NT2/D1 (cell line): ENCODE measurements at regions not wholly inside any gene's neighbourhood (a gene's known extent, or its start where the extent isn't known, plus 50 kb on each side); places are given as distances from the start of the nearest gene placed in this dataset.

Experiments
- DNase-seq: peaks from one replicate; pipeline ENCODE4 v3.0.0-alpha.2; 2011; ENCODE audit warnings: low read depth, low spot score
- H3K27me3 ChIP-seq: 2 replicates; pipeline ENCODE4 v1.6.0; 2011; ENCODE audit warnings: mild to moderate bottlenecking; ENCODE audit not compliant: insufficient read length, insufficient read depth
- H3K36me3 ChIP-seq: 2 replicates; pipeline ENCODE4 v1.6.1; 2011; ENCODE audit warnings: mild to moderate bottlenecking, low read length, mixed read lengths; ENCODE audit not compliant: insufficient read depth, insufficient read length
- H3K4me1 ChIP-seq: 2 replicates; pipeline ENCODE4 v1.5.1; 2011; ENCODE audit not compliant: insufficient read depth, insufficient read length
- H3K4me3 ChIP-seq: 2 replicates; pipeline ENCODE4 v1.5.1; 2011; ENCODE audit warnings: low read depth; ENCODE audit not compliant: insufficient read length
- H3K9ac ChIP-seq: 2 replicates; pipeline ENCODE4 v1.6.0; 2011; ENCODE audit warnings: low read depth; ENCODE audit not compliant: insufficient read length
- H3K9me3 ChIP-seq: 2 replicates; pipeline ENCODE4 v1.5.1; 2011; ENCODE audit warnings: mild to moderate bottlenecking, low read length; ENCODE audit not compliant: insufficient read depth
- SUZ12 ChIP-seq: IDR thresholded peaks from 2 replicates; pipeline ENCODE4 v1.6.1; 2011; ENCODE audit not compliant: insufficient read length, insufficient read depth; ENCODE audit errors: extremely low read depth
- YY1 ChIP-seq: IDR thresholded peaks from 2 replicates; pipeline ENCODE4 v1.6.1; 2011; ENCODE audit not compliant: insufficient read length, insufficient read depth
- ZNF274 ChIP-seq: IDR thresholded peaks from 2 replicates; pipeline ENCODE4 v1.6.1; 2011; ENCODE audit warnings: mild to moderate bottlenecking, low read depth, low read length

- no peak overlapping the region for H3K4me3 ChIP-seq
- TF ChIP-seq ZNF274 = no peak
- no peak for TF ChIP-seq SUZ12
- TF ChIP-seq YY1 = no peak
- no peaks in the 10 kb centered on the region for H3K36me3 ChIP-seq
- no peaks in the 10 kb centered on the region for H3K27me3 ChIP-seq
- H3K9ac ChIP-seq = no peak overlapping the region
- no peaks in the 10 kb centered on the region for H3K4me1 ChIP-seq
- DNase-seq = no peak
- no peaks in the 10 kb centered on the region for H3K9me3 ChIP-seq
Observed at GRCh38 chr3:5799398-5799797, 611.9 kb downstream of the EDEM1 start.

DNA sequence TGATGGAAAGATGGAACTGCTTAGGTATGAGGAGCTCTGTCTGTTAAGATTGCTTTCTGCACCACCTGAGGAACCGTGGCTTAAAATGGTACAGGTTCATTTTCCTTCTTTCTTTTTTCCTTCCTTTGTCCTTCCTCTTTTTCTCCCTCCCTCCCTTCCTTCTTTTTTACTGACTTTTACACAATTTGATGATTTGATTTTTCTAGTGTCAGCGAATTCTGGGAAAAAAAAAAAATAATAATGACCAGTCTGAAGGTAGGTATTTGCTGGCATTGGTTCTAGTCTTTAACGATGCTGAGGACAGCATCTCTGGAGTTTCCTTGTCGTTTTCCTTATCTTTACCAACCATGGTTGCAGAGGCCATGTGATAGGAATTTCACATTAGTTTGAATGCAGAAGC, 613.5 kb downstream of the EDEM1 start:
- TF ChIP-seq ZNF274 = no peak
- TF ChIP-seq YY1 = no peak
- Histone ChIP-seq H3K27me3 (no peaks in the 10 kb centered on the region), H3K36me3 (no peaks in the 10 kb centered on the region), H3K4me1 (no peaks in the 10 kb centered on the region), H3K9me3 (no peaks in the 10 kb centered on the region), H3K9ac (no peak overlapping the region), H3K4me3 (no peak overlapping the region)
- DNase-seq = no peak

DNA sequence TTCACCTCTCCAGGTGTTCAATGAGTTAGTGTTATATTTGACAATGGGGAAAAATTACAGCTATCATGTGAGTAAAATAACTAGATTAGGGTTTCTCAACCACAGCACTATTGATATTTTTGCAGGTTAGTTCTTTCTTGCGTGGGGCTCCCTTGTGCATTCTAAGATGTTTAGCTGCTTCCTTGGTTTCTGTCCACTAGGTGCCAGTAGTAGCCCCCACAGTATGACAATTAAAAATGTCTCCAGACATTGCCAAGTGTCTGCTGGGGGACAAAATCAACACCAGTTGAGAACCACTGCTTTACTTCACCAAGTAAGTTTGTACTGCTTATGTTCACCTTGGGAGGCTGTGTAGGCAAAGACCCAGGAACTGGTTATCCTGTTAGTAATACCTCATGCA, 618.7 kb downstream of the EDEM1 start:
- no peaks in the 10 kb centered on the region for H3K4me1 ChIP-seq
- H3K27me3 ChIP-seq = no peaks in the 10 kb centered on the region
- H3K9ac ChIP-seq = no peak overlapping the region
- no peaks in the 10 kb centered on the region for H3K9me3 ChIP-seq
- no peak overlapping the region for H3K4me3 ChIP-seq
- peak; percentile 28 for DNase-seq
- TF ChIP-seq SUZ12 = no peak
- TF ChIP-seq ZNF274 = no peak
- no peaks in the 10 kb centered on the region for H3K36me3 ChIP-seq

- H3K4me3 ChIP-seq = no peak overlapping the region
- TF ChIP-seq SUZ12 = no peak
- no peaks in the 10 kb centered on the region for H3K9me3 ChIP-seq
- no peak overlapping the region for H3K9ac ChIP-seq
- no peaks in the 10 kb centered on the region for H3K36me3 ChIP-seq
- H3K27me3 ChIP-seq = no peaks in the 10 kb centered on the region
- H3K4me1 ChIP-seq = no peaks in the 10 kb centered on the region
- no peak for DNase-seq
Observed at GRCh38 chr3:5809586-5810246, 622.2 kb downstream of the EDEM1 start.

GRCh38 chr3:5811016-5811415, 623.5 kb downstream of the EDEM1 start:
- H3K36me3 ChIP-seq = no peaks in the 10 kb centered on the region
- no peaks in the 10 kb centered on the region for H3K4me1 ChIP-seq
- DNase-seq = no peak
- no peak overlapping the region for H3K4me3 ChIP-seq
- H3K9me3 ChIP-seq = no peaks in the 10 kb centered on the region
- no peaks in the 10 kb centered on the region for H3K27me3 ChIP-seq
- H3K9ac ChIP-seq = no peak overlapping the region
- TF ChIP-seq ZNF274 (no peak), SUZ12 (no peak), YY1 (no peak)

DNA sequence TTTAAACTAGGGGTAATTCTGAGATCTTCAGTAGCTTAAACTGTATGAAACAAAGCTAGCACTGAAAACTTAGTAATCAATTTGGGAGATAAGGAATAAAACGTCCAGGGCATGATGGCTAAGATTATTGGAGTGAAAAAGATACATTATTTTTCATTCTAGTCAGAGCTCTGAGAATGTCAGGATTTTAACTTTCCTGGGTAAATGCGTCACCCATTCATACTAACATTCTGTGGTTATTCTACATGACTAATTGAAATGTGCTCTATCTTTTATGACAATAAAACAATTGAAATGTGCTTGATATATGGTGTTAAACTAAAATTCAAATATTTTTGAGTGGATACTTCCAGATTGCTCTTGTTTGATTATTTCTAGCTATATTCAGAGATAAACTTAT, 626.0 kb downstream of the EDEM1 start:
- DNase-seq = no peak
- Histone ChIP-seq H3K9me3 (no peaks in the 10 kb centered on the region), H3K27me3 (no peaks in the 10 kb centered on the region), H3K4me3 (no peak overlapping the region), H3K4me1 (no peaks in the 10 kb centered on the region), H3K36me3 (no peaks in the 10 kb centered on the region), H3K9ac (no peak overlapping the region)
- TF ChIP-seq SUZ12 = no peak

DNA sequence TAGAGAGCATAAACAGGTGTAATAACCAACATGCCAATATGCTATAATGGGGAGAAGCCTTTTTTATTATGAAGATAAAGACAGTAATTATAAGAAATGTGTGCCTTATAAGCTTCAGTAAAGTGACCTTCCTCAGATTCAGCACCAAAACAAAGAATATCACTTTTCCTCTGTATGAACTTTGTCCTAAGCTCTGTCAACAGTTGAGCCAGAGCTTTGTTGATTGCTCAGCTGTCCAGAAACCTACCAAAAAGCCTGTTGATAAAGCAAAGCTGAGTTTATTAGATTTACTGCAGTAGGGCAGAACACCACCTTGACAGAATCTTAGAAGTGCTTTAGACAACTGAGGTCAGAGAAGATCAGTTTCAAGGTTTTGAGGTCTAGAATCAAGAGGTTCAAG, 635.3 kb downstream of the EDEM1 start:
- TF ChIP-seq SUZ12 = no peak
- Histone ChIP-seq H3K27me3 (no peaks in the 10 kb centered on the region), H3K9ac (no peak overlapping the region), H3K36me3 (no peaks in the 10 kb centered on the region), H3K4me1 (no peaks in the 10 kb centered on the region), H3K4me3 (no peak overlapping the region), H3K9me3 (no peaks in the 10 kb centered on the region)
- no peak for DNase-seq

GRCh38 chr3:5826467-5826866, 639.0 kb downstream of the EDEM1 start:
- no peaks in the 10 kb centered on the region for H3K27me3 ChIP-seq
- H3K9me3 ChIP-seq = no peaks in the 10 kb centered on the region
- DNase-seq = no peak
- no peak overlapping the region for H3K9ac ChIP-seq
- no peaks in the 10 kb centered on the region for H3K36me3 ChIP-seq
- no peak overlapping the region for H3K4me3 ChIP-seq
- no peak for TF ChIP-seq SUZ12
- no peak for TF ChIP-seq ZNF274
- TF ChIP-seq YY1 = no peak
- H3K4me1 ChIP-seq = no peaks in the 10 kb centered on the region
